ENCODE measurements at regions not wholly inside any gene's neighbourhood (a gene's known extent, or its start where the extent isn't known, plus 50 kb on each side); places are given as distances from the start of the nearest gene placed in this dataset.

DNA sequence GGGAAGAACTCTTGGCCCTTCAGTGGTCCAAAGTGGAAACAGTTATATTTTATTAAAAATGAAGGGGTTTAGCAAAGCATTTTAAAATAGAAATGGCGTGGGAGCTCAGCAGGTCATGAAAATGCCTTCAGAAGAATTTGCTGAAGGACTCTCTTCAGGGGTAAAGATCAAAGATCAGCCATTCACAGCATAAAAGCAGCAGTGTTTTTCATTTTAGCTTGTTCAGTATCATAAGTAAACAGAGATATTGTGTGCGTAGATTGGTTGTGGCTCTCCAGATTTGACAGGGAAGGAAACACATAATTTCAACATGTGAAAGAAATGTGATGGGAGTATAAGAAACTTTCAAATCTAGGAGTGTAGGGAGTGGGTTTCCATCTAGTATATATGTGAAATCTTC is 519.2 kb upstream of the MAP3K7 start:
- DNase-seq (ENCODE audit: low spot score) = no peak
- TF ChIP-seq, protein P1, sequence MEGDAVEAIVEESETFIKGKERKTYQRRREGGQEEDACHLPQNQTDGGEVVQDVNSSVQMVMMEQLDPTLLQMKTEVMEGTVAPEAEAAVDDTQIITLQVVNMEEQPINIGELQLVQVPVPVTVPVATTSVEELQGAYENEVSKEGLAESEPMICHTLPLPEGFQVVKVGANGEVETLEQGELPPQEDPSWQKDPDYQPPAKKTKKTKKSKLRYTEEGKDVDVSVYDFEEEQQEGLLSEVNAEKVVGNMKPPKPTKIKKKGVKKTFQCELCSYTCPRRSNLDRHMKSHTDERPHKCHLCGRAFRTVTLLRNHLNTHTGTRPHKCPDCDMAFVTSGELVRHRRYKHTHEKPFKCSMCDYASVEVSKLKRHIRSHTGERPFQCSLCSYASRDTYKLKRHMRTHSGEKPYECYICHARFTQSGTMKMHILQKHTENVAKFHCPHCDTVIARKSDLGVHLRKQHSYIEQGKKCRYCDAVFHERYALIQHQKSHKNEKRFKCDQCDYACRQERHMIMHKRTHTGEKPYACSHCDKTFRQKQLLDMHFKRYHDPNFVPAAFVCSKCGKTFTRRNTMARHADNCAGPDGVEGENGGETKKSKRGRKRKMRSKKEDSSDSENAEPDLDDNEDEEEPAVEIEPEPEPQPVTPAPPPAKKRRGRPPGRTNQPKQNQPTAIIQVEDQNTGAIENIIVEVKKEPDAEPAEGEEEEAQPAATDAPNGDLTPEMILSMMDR (IDR thresholded peaks at IDR 0.05; ENCODE audit: extremely low read depth, missing control alignments) = no peak

GRCh38 chr6:91105532-91105931 is 518.7 kb upstream of the MAP3K7 start:
- TF ChIP-seq, protein P1 (IDR thresholded peaks at IDR 0.05; ENCODE audit: extremely low read depth, missing control alignments) = no peak
- no peak for DNase-seq (ENCODE audit: low spot score)

- TF ChIP-seq, protein P1 (IDR thresholded peaks at IDR 0.05; ENCODE audit: extremely low read depth, missing control alignments) = no peak
- DNase-seq (ENCODE audit: low spot score) = no peak
Observed at GRCh38 chr6:91099479-91099878, 512.6 kb upstream of the MAP3K7 start.

GRCh38 chr6:91098006-91098405 is 511.1 kb upstream of the MAP3K7 start:
- TF ChIP-seq, protein P1 (IDR thresholded peaks at IDR 0.05; ENCODE audit: extremely low read depth, missing control alignments) = no peak
- no peak for DNase-seq (ENCODE audit: low spot score)

DNA sequence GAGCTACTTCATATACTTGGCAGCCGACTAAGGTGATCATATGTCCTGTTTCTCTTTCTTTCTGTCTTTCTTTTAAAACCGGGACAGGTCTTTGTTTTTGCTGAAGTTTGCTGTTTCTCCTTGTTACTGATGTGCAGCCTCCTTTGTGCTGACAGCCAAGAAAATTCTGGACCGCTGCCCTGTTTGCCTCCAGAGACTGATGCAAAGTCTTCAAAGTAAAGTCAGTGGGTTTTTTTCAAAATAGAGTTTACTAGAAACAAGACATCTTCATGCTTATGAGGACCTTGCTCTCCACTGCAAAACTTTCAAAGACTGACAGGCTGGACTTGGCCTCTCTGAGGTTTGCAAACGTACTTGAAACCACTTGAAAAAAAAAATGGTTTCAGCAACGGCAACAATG is 510.5 kb upstream of the MAP3K7 start:
- DNase-seq (ENCODE audit: low spot score) = no peak
- TF ChIP-seq, protein P1 (IDR thresholded peaks at IDR 0.05; ENCODE audit: extremely low read depth, missing control alignments) = no peak

GRCh38 chr6:91094806-91095475 is 508.1 kb upstream of the MAP3K7 start:
- TF ChIP-seq, protein P1 (IDR thresholded peaks at IDR 0.05; ENCODE audit: extremely low read depth, missing control alignments) = no peak
- no peak for DNase-seq (ENCODE audit: low spot score)

DNA sequence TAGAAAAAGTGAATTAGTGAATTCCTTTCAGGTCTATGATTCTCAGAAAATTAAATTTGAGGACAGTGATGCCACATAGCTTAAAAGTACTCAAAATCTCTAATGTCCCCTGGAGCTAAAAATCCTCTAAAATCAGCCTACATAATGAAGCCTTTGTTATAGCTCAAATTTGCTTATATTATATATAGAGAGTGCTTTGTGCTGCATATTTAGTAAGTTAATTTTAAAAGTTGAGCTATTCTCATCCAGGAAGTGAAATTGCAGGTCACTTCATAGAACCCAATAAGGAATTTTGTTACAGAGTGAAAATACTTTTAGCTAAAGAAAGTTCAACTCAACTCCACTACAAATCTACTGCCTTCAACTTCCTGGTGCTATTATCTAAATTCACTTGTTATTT is 507.5 kb upstream of the MAP3K7 start:
- DNase-seq (ENCODE audit: low spot score) = no peak
- TF ChIP-seq, protein P1 (IDR thresholded peaks at IDR 0.05; ENCODE audit: extremely low read depth, missing control alignments) = no peak

Data from GM20000 (cell line).